ENCODE measurements at regions not wholly inside any gene's neighbourhood (a gene's known extent, or its start where the extent isn't known, plus 50 kb on each side); places are given as distances from the start of the nearest gene placed in this dataset.

DNA sequence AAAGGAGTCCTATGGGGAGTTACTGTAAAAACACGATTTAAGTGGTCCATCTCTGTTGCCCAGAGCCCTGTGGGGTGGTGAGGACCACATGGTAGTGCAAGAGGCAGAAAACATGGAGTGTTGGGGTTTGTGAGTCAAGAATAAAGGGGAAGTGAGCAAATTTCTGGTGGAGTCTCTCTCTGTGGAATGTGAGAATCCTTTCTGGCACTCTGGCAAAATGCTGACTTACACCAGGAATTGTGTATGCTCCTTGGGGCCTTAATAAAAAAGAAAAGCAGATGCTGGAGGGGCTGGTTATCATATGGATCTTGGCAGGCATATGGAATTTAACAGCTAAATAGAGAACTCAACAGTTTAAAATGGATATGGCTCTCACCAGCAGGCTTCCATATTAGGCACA lies 486.0 kb downstream of the TNS3 start:
- TF ChIP-seq, protein P1, sequence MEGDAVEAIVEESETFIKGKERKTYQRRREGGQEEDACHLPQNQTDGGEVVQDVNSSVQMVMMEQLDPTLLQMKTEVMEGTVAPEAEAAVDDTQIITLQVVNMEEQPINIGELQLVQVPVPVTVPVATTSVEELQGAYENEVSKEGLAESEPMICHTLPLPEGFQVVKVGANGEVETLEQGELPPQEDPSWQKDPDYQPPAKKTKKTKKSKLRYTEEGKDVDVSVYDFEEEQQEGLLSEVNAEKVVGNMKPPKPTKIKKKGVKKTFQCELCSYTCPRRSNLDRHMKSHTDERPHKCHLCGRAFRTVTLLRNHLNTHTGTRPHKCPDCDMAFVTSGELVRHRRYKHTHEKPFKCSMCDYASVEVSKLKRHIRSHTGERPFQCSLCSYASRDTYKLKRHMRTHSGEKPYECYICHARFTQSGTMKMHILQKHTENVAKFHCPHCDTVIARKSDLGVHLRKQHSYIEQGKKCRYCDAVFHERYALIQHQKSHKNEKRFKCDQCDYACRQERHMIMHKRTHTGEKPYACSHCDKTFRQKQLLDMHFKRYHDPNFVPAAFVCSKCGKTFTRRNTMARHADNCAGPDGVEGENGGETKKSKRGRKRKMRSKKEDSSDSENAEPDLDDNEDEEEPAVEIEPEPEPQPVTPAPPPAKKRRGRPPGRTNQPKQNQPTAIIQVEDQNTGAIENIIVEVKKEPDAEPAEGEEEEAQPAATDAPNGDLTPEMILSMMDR (IDR thresholded peaks at IDR 0.05) = no peak
- no peak for TF ChIP-seq POLR2A (IDR thresholded peaks at IDR 0.05)
